Renal cortex interstitium (tissue), 11 donors: ENCODE measurements at regions not wholly inside any gene's neighbourhood (a gene's known extent, or its start where the extent isn't known, plus 50 kb on each side); places are given as distances from the start of the nearest gene placed in this dataset.
"Not testable (repeated sequence)": the region's sequence is repeated elsewhere in the genome, so short reads cannot be mapped to it uniquely, and the experiment has no call there.

Source experiments
- DNase-seq, 11 donors: peaks; one replicate each; pipeline ENCODE4 v3.0.0-alpha.2; 2013; ENCODE audit warnings: low read depth in 9 of 11, low spot score in 4 of 11; ENCODE audit errors: extremely low read depth in 1 of 11

GRCh38 chr4:164115236-164115635 is 620.7 kb downstream of the TMA16 start:
- DNase-seq: no peak

GRCh38 chr4:164116286-164116685 is 621.8 kb downstream of the TMA16 start:
- no peak for DNase-seq

DNA sequence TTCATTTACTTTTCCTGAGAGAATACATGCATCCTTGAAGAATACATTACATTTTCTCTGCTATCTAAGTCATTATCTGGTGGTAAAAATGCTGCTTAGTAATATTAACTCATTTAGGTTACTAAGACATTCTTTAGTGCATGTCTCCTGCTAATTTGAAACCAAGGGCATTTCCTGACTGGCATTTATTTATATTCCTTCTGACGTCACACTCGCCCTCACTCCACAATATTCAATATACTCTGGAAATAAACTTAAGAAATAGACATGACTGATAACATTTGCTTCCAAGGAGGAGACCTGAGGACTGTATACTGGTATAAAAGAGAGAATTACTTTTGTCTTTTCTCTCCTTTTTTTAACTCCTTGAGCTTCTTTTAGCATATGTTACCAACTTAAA is 619.5 kb upstream of the SMIM31 start:
- DNase-seq: no peak

GRCh38 chr4:164136180-164136616 is 617.7 kb upstream of the SMIM31 start:
- no peak for DNase-seq

DNA sequence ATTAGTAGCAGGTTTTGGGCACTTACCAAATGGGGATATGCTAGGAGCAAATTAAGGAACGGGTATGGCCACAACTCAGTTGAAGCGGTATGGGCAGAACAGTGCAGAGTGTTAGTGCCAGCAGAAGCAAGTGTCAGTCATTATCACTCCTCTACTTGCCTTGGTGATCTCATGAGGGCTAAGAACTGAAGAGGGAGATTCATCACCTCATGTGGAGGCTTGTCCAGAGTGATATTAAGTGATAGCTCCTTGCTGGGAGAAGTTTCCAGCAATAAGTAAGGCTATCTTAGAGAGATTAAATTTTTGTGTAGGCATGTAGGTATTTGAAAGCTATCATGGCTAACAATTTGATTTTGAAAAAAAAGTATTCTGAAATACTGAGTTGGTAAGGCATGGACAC is 615.4 kb upstream of the SMIM31 start:
- no peak for DNase-seq

DNA sequence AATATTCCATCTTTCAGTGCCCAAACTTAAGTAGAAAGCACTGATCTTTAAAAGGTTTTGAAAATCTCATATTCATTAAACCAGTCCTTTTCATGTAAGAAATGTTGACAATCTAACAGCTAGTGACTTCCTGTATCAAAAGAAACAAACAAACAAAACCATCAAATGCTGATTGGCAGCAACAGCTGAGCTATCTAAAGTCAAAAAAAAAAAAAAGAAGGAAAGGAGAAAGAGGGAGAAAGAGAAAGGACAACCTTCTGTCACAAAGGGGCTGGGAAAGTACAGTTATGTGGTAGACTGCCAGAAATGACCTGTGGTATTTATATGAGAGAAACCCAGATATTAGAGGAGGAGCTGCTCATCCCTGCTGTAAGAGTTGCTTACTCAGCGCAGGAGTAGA is 614.6 kb upstream of the SMIM31 start:
- no peak for DNase-seq

- not testable (repeated sequence) for DNase-seq
Observed at GRCh38 chr4:164141755-164142375, 612.1 kb upstream of the SMIM31 start.

DNA sequence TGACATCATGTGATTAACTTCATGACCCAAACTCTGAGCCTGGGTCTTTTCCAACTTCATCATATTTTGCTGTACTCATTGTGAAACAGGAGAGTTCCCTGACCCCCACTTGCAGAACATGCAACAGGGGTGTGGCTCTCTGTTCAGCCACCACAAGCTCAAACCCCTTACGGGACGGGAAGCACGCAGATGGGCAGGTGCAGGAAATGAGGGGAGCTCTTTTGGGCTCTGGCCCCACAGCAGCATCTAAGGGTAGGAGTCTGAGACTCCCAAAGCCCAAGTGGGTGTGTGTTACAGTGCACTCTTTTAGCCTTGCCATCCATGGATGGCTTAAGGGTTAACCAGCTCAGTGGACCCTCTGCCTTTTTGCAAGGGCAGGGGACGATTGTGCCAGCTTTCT is 599.5 kb upstream of the SMIM31 start:
- DNase-seq: no peak

DNA sequence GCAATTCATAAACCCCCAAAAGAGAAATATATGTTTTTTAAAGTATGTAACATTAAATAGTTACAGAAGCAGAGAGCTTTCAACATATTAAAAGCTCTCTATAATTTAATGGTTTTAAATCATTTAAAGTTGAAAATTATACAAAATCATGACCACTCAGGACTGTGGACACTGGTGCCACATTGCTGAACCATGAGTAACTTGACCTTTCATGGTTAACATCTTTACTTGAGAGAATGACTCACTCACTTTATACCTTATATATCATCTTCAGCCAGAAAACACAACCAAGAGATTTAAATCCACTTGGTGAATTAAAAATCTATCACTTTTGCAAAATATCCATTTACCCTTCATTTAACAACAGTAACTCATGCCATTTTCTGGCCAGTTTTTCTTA is 584.3 kb upstream of the SMIM31 start:
- no peak for DNase-seq

GRCh38 chr4:164177153-164177552 is 576.8 kb upstream of the SMIM31 start:
- no peak for DNase-seq

DNA sequence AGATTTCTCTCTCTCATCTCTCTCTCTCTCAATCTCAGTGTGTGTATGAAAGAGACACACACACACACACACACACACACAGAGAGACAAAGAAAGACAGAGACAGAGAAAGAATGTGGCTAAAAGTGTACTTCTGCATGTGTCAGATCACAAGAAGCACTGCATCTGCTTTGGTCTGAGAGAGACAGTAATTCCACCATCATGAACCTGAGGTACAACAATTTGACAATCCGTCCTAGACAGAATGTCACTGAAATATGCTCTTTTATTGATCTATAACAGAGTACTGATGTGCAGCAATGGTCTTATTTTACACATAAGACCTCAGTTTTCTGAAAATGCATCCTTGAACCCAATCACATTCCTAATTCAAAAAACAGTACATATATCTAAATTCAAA is 576.2 kb upstream of the SMIM31 start:
- DNase-seq: no peak

DNA sequence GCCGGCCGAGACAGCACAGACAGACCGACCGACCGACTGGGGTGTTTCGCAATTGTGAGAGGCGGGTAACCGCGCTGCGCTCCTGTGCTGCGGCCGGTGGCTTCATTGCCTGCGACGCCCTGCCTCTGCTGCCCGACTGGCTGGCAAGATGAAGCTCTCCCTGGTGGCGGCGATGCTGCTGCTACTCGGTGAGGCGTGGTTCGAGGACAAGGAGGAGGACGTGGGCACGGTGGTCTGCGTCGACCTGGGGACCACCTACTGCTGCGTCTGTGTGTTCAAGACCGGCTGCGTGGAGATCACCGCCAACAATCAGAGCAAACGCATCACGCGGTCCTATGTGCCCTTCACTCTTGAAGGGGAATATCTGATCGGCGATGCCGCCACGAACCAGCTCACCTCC is 565.7 kb upstream of the SMIM31 start:
- DNase-seq: no peak

DNA sequence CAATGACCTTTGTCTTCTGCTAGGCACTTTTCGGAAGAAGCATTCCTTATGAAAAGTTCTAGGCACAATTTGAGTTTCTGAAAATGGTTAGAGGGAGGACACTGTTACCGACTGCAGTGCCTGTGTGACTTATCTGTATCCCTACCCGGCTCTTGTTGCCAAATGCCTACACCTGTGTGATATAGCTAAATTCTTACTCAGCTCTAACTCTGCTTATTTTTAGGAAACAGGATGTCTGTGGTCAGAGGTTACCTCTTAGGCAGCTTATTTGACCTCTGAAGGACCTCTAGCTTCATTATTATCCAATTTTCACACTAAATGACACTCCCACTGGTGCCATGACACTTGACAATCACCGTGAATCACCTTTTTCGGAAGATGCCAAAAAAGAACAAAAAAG is 561.1 kb upstream of the SMIM31 start:
- DNase-seq: no peak

DNA sequence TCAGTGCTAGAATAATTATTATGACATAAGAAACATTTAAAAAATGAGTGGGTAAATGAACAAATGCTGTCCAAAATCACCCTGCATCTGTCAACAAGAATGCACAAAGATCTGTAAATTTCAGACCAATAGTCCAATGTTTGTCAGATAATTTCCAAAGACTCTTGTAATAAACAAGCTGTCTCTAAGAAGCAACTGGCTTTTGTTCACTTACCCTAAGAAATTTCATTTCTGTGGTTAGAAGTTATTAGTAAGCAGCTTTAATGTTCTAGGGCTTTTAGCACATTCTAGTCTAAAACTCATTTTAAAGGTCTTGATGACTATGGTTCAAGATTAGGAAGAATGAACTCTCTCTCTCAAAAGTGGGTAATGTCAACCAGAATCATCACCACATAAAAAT is 560.3 kb upstream of the SMIM31 start:
- no peak for DNase-seq

DNA sequence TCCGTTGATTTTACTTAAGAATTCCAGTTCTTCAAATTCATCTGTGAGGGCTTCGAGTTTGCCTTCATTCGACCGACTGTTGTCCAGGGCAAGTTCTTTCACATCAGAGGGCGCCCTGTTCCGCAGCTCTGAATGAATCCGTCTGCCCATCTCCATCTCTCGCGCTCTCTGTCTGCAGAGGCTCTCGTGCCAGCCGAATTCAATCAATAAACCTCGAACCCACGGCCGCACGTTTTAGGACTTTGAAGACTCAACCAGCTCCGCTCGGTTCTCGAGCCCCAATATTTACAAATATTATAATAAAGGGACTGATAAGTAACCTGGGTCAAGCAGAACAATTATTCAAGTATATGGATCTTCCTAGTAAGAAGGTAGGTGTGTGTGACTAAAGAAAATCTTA is 556.4 kb upstream of the SMIM31 start:
- no peak for DNase-seq

GRCh38 chr4:164203476-164203875 is 550.5 kb upstream of the SMIM31 start:
- DNase-seq: no peak

GRCh38 chr4:164204434-164204833 is 549.5 kb upstream of the SMIM31 start:
- DNase-seq: no peak

DNA sequence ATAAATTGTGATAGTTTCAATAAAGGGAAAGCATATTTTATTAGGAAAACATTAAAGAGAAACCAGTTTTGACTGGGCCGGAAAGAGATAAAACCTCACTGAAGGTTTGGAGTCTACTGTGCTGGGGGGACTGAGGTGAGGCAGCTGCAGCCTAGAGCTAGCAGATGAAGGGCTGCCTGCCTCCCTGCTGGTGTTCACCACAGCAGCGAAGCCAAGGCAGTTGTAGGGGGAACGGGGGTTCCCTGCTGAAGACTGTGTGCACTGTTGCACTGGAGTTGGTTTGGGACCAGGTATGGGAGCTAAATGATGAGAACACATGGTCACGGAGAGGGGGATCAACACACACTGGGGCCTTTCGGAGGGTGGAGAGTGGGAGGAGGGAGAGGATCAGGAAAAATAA is 546.5 kb upstream of the SMIM31 start:
- no peak for DNase-seq

GRCh38 chr4:164210377-164210776 is 543.6 kb upstream of the SMIM31 start:
- DNase-seq: no peak

DNA sequence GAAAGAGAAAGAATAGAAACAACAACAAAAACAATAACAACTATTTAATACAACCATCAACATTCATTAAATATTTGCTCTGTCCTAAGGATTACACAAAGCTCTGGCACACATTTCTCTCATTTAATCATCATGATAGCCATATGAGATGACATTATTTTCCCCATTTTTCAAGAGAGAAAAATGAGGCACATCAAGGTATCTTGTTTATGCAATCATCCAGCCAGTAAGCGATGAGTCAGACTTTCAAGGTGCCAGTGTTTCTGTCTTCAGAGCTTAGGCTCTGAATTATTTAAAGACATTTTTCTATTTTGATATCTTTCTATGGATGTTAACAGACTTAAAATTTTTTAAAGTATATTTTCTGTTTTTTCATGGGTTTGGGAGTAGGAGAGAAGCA is 541.8 kb upstream of the SMIM31 start:
- no peak for DNase-seq

DNA sequence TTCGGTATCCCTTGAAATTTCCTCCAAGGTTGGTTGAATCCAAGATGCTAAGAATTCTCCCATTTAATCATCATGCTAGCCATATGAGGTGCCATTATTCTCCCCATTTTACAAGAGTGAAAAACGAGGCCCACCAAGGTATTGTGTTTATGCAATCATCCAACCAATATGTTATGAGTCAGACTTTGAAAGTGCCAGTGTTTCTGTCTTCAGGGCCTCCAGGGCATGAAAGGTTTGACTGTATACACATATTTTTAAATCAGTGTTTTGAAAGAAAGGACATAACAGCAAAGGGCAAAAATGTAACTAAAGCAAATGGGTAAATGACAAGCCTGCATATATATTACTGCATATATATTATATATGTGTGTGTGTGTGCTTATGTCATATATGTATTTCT is 541.2 kb upstream of the SMIM31 start:
- no peak for DNase-seq
